PC-3 (cell line): ENCODE measurements at regions not wholly inside any gene's neighbourhood (a gene's known extent, or its start where the extent isn't known, plus 50 kb on each side); places are given as distances from the start of the nearest gene placed in this dataset.

ENCODE experiments used
- ATAC-seq: fragments of 200-7000 bp; cut with Tn5 transposase; 2 replicates; pipeline ENCODE4 v1.9.1; 2020; ENCODE audit warnings: mild to moderate bottlenecking, moderate library complexity
- BruUV-seq: library from RNA; stranded (reverse); fragments of 400-500 nt; replicated peaks from 2 replicates; lab custom pipeline; 2021; lab: Mats Ljungman, UMichigan
- CTCF ChIA-PET: fragments of 300-600 bp; sonication (Branson Sonifier 250); formaldehyde crosslinking; loops from one replicate; lab custom pipeline; 2022; ENCODE audit warnings: antibody characterized with exemption; lab: Charles Lee
- POLR2A ChIA-PET: fragments of 300-600 bp; sonication (Branson Sonifier 250); formaldehyde crosslinking; loops from one replicate; lab custom pipeline; 2022; ENCODE audit warnings: antibody characterized with exemption; ENCODE audit not compliant: unreplicated experiment; lab: Charles Lee
- DNase-seq: peaks from one replicate; pipeline ENCODE4 v3.0.0-alpha.2; 2015
- H2AFZ ChIP-seq: fragments of 300-600 bp; sonication (generic); 2 replicates; pipeline ENCODE4 v1.6.0; 2016; ENCODE audit warnings: antibody characterized with exemption, low read length
- H3F3A ChIP-seq: fragments of 300-600 bp; sonication (generic); one replicate; pipeline ENCODE4 v1.6.0; 2017; ENCODE audit warnings: antibody characterized with exemption, low read length, control low read depth, mild to moderate bottlenecking; ENCODE audit not compliant: unreplicated experiment
- H3K27ac ChIP-seq: fragments of 300-600 bp; sonication (generic); 2 replicates; pipeline ENCODE4 v1.5.1; 2016; ENCODE audit warnings: mild to moderate bottlenecking, low read length
- H3K27me3 ChIP-seq: fragments of 300-600 bp; sonication (generic); 2 replicates; pipeline ENCODE4 v1.6.1; 2016; ENCODE audit warnings: low read length, mixed read lengths
- H3K36me3 ChIP-seq: fragments of 300-600 bp; sonication (generic); 2 replicates; pipeline ENCODE4 v1.6.1; 2016; ENCODE audit warnings: low read depth, mixed run types, low read length, mixed read lengths
- H3K4me1 ChIP-seq: fragments of 300-600 bp; sonication (generic); 2 replicates; pipeline ENCODE4 v1.5.1; 2016; ENCODE audit warnings: low read length; ENCODE audit not compliant: insufficient read depth
- H3K4me2 ChIP-seq: fragments of 300-600 bp; sonication (generic); 2 replicates; pipeline ENCODE4 v1.6.0; 2016; ENCODE audit warnings: low read length
- H3K4me3 ChIP-seq: fragments of 300-600 bp; sonication (generic); 2 replicates; pipeline ENCODE4 v1.5.1; 2016; ENCODE audit warnings: mild to moderate bottlenecking, low read length, mixed read lengths
- H3K79me2 ChIP-seq: fragments of 300-600 bp; sonication (generic); 2 replicates; pipeline ENCODE4 v1.6.1; 2017; ENCODE audit warnings: low read length, mixed read lengths
- H3K9ac ChIP-seq: fragments of 300-600 bp; sonication (generic); 2 replicates; pipeline ENCODE4 v1.6.0; 2016; ENCODE audit warnings: mild to moderate bottlenecking, low read length
- H3K9me2 ChIP-seq: fragments of 300-600 bp; sonication (generic); replicated peaks from 2 replicates; pipeline ENCODE4 v1.6.1; 2016; ENCODE audit warnings: mixed run types, low read length, mixed read lengths
- H3K9me3 ChIP-seq: fragments of 300-600 bp; sonication (generic); 2 replicates; pipeline ENCODE4 v1.6.1; 2016; ENCODE audit warnings: low read length, mixed read lengths
- H4K20me1 ChIP-seq: fragments of 300-600 bp; sonication (generic); 2 replicates; pipeline ENCODE4 v1.6.1; 2016; ENCODE audit warnings: low read length, mixed read lengths
- EZH2 ChIP-seq: fragments of 300-600 bp; sonication (generic); IDR thresholded peaks from one replicate; pipeline ENCODE4 v1.6.1; 2017; ENCODE audit warnings: antibody characterized with exemption, mild to moderate bottlenecking, low read length; ENCODE audit not compliant: unreplicated experiment
- EZH2phosphoT487 ChIP-seq: fragments of 300-600 bp; sonication (generic); IDR thresholded peaks from 2 replicates; pipeline ENCODE4 v1.6.1; 2018; ENCODE audit warnings: mild to moderate bottlenecking, antibody characterized with exemption, low read length, borderline replicate concordance
- intact Hi-C: fragments of 100-400 bp; cut with micrococcal nuclease; formaldehyde crosslinking; loops from 2 replicates; pipeline ENCODE4 v1.9.0; 2023
- TF ChIP-seq, protein P1 (sequence below): fragments of 300-600 bp; sonication (generic); conservative IDR thresholded peaks from 2 replicates; pipeline ENCODE4 v1.5.1; 2017; ENCODE audit warnings: antibody characterized with exemption, low read depth, mild to moderate bottlenecking, low read length

DNA sequence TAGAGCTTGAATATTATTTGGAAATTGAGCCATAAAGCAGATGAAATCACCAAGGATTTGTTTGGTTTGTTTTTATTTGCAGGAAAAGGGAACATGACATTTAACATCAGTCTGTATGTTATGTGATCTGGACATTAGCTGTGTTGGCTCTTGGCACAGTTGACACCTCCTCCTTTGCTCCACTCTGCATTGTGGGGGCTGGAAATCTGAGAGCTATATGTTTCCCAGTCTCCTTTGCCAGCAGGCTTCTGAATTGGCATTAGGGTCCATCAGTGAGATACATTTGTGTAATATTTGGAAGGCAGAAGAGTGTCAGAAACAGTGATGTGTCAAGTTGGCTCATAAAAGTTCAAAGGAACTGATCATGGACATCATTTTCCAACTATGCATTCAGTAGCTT, 322.1 kb upstream of the ATP2B1 start:
- TF ChIP-seq EZH2phosphoT487: no peak
- no peak for TF ChIP-seq EZH2
- TF ChIP-seq, protein P1, sequence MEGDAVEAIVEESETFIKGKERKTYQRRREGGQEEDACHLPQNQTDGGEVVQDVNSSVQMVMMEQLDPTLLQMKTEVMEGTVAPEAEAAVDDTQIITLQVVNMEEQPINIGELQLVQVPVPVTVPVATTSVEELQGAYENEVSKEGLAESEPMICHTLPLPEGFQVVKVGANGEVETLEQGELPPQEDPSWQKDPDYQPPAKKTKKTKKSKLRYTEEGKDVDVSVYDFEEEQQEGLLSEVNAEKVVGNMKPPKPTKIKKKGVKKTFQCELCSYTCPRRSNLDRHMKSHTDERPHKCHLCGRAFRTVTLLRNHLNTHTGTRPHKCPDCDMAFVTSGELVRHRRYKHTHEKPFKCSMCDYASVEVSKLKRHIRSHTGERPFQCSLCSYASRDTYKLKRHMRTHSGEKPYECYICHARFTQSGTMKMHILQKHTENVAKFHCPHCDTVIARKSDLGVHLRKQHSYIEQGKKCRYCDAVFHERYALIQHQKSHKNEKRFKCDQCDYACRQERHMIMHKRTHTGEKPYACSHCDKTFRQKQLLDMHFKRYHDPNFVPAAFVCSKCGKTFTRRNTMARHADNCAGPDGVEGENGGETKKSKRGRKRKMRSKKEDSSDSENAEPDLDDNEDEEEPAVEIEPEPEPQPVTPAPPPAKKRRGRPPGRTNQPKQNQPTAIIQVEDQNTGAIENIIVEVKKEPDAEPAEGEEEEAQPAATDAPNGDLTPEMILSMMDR: no peak
- peaks cover 16% of the 10 kb centered on the region for H3K4me1 ChIP-seq
- H3K9me3 ChIP-seq: no peaks in the 10 kb centered on the region
- no peak overlapping the region for H3K4me2 ChIP-seq
- H3K36me3 ChIP-seq: no peaks in the 10 kb centered on the region
- H4K20me1 ChIP-seq: no peaks in the 10 kb centered on the region
- no peak overlapping the region for H3K9ac ChIP-seq
- intact Hi-C loops: no loop called here
- no peak for DNase-seq
- H3K79me2 ChIP-seq: no peaks in the 10 kb centered on the region
- no TSS peak for BruUV-seq
- H2AFZ ChIP-seq: no peak overlapping the region
- ChIA-PET CTCF (no interaction called here), POLR2A (no interaction called here)
- H3K9me2 ChIP-seq: no peaks in the 10 kb centered on the region
- no peaks in the 10 kb centered on the region for H3F3A ChIP-seq
- H3K27me3 ChIP-seq: no peaks in the 10 kb centered on the region
- no peak for ATAC-seq
- no peak overlapping the region for H3K4me3 ChIP-seq
- H3K27ac ChIP-seq: no peak overlapping the region

DNA sequence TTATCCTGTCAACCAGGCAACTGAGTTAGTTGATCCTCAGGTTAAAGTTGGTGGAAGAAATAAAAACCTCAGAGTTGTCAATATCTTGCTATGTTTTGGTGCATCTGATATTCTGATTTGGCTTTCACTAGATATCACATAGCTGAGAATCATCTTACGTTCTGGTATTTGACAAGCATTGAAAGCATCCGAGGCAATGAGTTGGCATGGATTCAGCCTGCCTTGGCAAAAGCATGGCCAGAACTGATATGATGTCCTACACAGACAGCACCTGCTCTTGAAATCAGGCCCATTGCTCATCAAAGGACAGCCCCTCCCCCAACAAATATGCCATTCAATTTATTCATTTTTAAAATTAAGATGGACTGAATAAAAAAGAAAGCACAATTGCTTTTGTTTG, 320.7 kb upstream of the ATP2B1 start:
- H3K4me3 ChIP-seq: no peak overlapping the region
- H3K27me3 ChIP-seq: no peaks in the 10 kb centered on the region
- DNase-seq (no peak), ATAC-seq (no peak)
- H3K9me3 ChIP-seq: no peaks in the 10 kb centered on the region
- CTCF ChIA-PET: no interaction called here
- H3K4me2 ChIP-seq: peak overlapping the region; percentile 32
- no peak overlapping the region for H2AFZ ChIP-seq
- H3K36me3 ChIP-seq: no peaks in the 10 kb centered on the region
- TF ChIP-seq EZH2phosphoT487 (no peak), EZH2 (no peak)
- TF ChIP-seq, protein P1: no peak
- no peaks in the 10 kb centered on the region for H3K9me2 ChIP-seq
- peaks cover 16% of the 10 kb centered on the region for H3K4me1 ChIP-seq
- no peaks in the 10 kb centered on the region for H3K79me2 ChIP-seq
- H3K27ac ChIP-seq: no peak overlapping the region
- BruUV-seq: no TSS peak
- POLR2A ChIA-PET: no interaction called here
- H3K9ac ChIP-seq: no peak overlapping the region
- no peaks in the 10 kb centered on the region for H3F3A ChIP-seq
- H4K20me1 ChIP-seq: no peaks in the 10 kb centered on the region
- intact Hi-C loops: no loop called here

DNA sequence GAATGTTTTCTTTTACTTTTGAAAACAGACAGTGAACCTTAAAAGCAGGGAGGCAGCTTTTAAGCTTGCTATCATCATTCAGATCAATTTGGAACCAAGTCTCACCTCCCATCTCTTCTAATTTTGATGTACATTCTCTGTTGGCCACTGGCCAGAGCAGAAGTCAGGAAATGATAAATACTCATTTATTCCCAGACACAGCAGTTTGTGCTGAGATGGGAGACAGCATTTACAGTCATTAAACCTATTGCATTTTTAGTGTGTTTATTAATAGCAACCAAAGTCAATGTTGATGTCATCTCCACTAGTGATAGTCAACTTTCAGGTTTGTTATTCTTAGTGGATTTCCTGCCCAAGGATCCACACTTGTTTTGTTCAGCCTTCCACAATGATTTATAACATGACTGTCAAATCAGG, 320.0 kb upstream of the ATP2B1 start:
- ChIA-PET POLR2A (interaction anchor here (0.6 kb wide), 1 partner anchor 56 kb away, joined by 3 read pairs; no protein-coding TSS in a partner anchor), CTCF (no interaction called here)
- H4K20me1 ChIP-seq: no peaks in the 10 kb centered on the region
- no peaks in the 10 kb centered on the region for H3K36me3 ChIP-seq
- H3K9me3 ChIP-seq: no peaks in the 10 kb centered on the region
- H3K9ac ChIP-seq: no peak overlapping the region
- H3K4me3 ChIP-seq: no peak overlapping the region
- H3K27me3 ChIP-seq: no peaks in the 10 kb centered on the region
- TF ChIP-seq EZH2phosphoT487 (no peak), EZH2 (no peak)
- TF ChIP-seq, protein P1: no peak
- H3K4me1 ChIP-seq: peaks cover 16% of the 10 kb centered on the region
- no TSS peak for BruUV-seq
- H3K4me2 ChIP-seq: peak overlapping the region; percentile 40
- no peaks in the 10 kb centered on the region for H3F3A ChIP-seq
- peak; percentile 50 for ATAC-seq
- intact Hi-C loops: no loop called here
- no peaks in the 10 kb centered on the region for H3K79me2 ChIP-seq
- peak overlapping the region; percentile 34 for H3K27ac ChIP-seq
- peak; percentile 65 for DNase-seq
- H3K9me2 ChIP-seq: no peaks in the 10 kb centered on the region
- no peak overlapping the region for H2AFZ ChIP-seq
